GM12865 (cell line): ENCODE measurements at regions not wholly inside any gene's neighbourhood (a gene's known extent, or its start where the extent isn't known, plus 50 kb on each side); places are given as distances from the start of the nearest gene placed in this dataset.

Experiments
- DNase-seq: peaks from one replicate; pipeline ENCODE4 v3.0.0; 2010; ENCODE audit warnings: low read depth
- H3K4me3 ChIP-seq: 2 replicates; pipeline ENCODE4 v1.5.1; 2011; ENCODE audit warnings: mild to moderate bottlenecking, low read depth, low read length, control low read depth
- TF ChIP-seq, protein P1 (sequence below): IDR thresholded peaks from 2 replicates; pipeline ENCODE4 v1.5.1; 2011; ENCODE audit warnings: low read length, control low read depth, low read depth, inconsistent platforms; ENCODE audit not compliant: insufficient read depth; ENCODE audit errors: missing control alignments

DNA sequence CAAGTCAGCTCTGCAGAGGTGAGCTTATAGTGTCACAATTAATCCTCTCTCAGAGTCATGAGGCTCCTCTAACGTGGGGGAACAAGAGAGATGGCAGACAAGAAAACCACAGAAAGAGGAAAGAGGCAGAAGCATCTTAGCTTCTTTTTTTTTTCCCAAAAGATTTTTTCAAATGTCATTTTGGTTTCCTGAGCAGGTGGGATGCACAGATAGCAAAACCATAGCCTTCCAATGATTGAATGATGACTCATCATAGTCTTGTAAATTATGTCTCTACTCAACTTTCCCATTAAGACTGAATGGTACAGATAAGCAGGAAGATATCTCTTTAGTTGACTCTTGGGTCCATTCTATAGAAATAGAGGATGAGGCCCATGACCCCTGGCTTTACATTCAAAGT lies 162.8 kb upstream of the ZFHX3 start:
- no peak for DNase-seq
- TF ChIP-seq, protein P1, sequence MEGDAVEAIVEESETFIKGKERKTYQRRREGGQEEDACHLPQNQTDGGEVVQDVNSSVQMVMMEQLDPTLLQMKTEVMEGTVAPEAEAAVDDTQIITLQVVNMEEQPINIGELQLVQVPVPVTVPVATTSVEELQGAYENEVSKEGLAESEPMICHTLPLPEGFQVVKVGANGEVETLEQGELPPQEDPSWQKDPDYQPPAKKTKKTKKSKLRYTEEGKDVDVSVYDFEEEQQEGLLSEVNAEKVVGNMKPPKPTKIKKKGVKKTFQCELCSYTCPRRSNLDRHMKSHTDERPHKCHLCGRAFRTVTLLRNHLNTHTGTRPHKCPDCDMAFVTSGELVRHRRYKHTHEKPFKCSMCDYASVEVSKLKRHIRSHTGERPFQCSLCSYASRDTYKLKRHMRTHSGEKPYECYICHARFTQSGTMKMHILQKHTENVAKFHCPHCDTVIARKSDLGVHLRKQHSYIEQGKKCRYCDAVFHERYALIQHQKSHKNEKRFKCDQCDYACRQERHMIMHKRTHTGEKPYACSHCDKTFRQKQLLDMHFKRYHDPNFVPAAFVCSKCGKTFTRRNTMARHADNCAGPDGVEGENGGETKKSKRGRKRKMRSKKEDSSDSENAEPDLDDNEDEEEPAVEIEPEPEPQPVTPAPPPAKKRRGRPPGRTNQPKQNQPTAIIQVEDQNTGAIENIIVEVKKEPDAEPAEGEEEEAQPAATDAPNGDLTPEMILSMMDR: no peak
- H3K4me3 ChIP-seq: no peak overlapping the region

DNA sequence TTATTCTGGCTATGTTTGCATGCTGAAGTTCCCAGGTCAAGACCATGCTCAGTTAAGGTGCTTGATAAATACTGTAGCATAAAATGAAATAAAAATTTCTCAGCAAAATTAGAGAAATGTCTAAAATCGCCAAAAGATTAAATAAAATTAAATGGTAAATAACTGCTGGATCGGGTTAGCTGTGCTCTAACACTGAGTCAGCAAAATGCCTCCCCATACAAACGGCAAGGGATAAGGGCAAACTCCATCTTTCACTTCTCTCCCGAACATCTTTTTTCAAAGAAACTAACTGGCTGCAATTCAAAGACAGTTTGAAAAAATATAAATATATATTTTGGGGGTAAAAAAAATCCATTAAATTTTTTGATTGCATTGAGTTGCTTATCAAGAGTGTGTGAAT lies 162.2 kb upstream of the ZFHX3 start:
- DNase-seq: no peak
- no peak overlapping the region for H3K4me3 ChIP-seq
- TF ChIP-seq, protein P1: no peak

DNA sequence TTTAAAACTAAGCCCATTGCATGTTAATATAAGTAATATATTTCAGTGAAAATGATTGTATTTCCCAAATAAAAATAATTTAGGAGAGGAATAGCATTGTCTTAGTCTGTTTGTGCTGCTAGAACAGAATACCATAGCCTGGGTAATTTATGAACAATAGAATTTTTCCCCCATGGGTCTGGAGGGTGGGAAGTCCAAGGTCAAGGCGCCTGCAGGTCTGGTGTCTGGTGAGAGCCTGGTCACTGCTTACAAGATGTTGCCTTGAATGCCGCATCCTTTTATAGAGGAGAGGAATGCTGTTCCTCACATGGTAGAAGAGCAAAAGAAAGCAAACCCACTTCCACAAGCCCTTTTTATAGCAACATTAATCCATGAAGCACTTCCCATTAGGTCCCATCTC lies 161.3 kb upstream of the ZFHX3 start:
- TF ChIP-seq, protein P1: no peak
- DNase-seq: no peak
- no peak overlapping the region for H3K4me3 ChIP-seq

DNA sequence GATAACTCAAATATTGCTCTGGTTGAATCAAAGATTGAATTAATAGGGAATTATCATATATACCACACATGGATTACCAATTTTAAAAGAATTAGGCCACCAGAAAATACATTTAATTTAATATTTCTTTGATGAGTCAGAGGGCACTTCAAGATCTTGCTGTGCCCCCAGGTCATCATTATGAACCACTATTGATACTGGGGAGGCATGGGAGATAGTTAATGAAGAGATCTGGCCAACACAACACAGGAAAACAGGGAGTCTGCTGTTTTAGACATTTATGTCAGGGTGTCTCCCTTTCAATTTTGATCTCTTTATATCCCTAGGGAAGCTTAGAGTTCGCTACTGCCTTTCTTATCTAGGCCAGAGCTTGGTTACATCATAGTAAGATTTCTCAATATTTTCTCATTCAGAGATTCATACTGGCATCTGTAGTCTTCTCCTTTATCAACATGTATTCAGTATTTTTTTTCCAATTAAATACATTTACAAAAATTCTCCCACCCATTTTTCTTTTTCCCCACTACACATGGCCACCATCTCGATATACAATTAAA lies 158.3 kb upstream of the ZFHX3 start:
- TF ChIP-seq, protein P1: no peak
- no peak overlapping the region for H3K4me3 ChIP-seq
- no peak for DNase-seq

DNA sequence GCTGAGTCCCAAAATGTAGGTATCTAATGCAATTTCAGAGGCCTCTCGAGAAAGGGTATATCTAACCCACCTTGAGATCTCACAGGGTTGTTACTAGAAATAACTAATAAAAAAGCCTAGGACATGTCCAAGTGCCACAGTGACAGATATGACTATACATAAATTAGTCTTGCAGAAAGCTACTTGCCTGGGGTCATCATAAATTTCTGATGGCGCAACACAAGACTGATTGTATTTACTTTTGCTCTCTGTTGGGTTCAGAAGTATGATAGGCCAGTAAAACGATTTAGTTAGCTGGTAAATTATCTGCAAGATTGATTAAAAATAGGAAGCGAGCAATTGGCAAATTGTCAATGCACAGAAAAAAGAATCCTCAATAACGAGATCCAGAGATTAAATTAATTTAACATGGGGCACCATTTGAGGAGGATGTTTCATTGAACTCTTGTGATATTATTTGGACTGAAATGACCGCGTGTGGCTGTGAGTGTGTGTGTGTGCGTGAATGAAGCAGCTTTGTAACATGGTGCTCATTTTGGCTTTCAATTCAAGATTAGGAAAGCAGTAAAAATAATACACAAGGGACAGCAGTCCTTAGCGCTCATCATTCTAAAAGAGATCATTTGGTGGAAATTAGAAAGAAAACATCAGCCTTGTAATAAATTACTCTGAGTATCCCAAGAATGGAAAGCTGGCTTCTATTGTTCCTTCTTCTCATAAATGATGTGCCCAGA lies 157.4 kb upstream of the ZFHX3 start:
- TF ChIP-seq, protein P1: no peak
- DNase-seq: no peak
- H3K4me3 ChIP-seq: no peak overlapping the region

DNA sequence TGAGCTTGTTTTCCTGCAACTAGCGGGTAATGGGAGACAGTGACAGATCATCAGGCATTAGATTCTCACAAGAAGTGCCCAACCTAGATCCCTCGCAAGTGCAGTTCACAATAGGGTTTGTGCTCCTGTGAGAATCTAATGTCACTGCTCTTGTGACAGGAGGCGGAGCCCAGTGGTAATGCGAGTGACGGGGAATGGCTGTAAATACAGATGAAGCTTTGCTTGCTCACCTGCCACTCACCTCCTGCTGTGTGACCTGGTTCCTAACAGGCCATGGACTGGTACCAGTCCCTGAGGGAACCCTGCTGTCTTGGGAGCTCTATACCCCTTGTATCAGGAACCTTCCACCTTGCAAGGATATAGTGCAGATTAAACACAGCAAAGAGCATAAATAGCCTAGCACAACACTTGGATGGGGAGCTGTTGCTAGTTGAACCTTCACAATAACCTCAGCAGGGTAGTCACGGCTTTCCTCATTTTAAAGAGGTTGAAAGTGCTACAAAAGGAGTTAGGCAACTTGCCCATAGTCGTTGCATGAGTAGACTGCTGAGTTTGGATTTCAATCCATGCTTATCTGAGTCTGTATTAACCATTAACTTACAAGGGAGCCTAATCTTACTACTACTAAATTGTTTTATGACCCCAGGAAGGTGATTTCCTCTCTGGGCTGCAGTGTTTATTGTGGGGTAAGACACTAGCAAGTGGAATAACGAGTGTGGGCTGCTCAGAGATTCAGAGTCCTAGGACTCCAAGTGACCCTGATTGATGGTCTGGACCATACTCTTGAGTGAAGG lies 156.6 kb upstream of the ZFHX3 start:
- no peak overlapping the region for H3K4me3 ChIP-seq
- DNase-seq: no peak
- TF ChIP-seq, protein P1: no peak
